ENCODE measurements at regions not wholly inside any gene's neighbourhood (a gene's known extent, or its start where the extent isn't known, plus 50 kb on each side); places are given as distances from the start of the nearest gene placed in this dataset.

DNA sequence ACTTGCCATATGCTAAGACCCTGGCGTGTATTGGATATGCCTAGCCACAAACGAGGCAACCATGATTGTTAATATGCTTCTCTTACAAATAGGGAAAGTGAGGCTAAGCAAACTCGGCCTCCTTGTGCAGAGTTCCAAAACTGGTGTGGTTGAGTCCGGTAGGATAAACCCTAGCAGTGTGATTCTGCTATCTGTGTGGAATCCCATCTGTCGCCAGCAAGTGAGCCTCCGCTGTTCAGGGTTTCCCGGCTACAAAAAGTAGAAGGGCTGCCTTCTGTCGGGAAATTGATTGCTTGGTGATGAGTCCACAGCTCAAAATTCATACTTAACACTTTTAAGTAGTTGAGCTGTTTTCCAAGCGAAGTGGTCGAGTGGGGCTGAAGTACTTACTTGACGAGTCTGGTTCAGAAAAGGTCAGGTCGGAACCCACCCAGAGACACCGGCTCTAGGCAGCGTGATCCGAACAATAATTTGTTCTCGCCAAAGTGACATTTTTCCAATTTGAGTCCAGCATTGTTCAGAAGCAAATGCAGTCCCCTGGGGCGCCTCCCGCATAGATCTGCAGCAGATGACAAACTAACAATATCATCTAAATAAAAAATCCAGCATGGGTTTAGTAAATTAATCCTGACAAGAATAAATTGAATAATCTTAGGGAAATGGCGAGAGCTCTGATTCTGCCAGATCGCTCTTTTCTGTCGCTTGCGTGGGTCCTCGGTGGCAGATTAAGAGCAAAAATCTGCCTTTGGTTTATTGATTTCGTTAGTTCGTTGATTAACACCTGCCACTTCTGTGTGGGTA lies 686.7 kb upstream of the RBFOX1 start:
- no peak for DNase-seq

DNA sequence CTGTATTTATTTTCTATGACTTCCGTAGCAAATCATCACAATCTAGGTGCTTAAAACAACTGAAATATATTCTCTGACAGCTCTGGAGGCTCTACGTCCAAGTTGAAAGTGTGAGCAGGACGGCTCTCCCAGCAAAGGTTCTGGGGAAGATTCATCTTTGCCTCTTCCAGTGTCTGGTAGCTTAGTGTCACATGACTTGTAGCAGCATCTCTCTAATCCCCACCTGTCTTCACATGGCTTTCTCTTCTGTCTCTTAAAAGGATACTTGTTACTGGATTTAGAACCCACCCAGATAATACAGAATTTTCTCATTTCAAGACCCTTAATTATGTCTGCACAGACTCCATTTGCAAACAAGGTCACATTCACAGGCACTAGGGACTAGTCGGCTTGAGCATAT lies 687.7 kb upstream of the RBFOX1 start:
- DNase-seq: no peak

DNA sequence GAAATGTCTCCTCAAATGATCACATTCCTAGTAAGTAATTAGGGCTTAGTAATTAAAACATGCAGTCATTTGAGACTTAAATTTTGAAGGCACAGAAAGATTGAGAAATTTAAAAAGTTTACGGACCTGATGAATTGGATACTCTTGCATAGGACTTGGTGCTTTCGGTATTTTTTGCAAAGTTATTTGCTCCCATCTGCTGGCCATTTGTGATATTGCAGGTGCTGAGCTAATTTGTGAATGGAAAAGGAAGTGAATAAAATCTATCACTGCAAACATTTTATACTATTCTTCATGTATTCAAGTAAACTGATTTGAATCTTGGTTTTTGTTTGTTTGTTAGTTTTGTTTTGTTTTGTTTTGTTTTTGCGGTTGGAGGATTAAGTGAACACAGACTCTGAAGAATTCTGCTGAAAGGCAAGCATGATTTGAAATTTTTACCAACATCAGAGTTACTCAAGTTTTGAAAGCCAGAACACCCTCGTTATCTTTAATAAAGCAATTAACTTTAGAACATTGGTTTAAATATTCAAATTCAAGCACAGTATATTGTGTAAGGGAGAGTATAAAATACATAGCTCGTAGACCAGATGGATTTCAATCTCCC lies 689.5 kb upstream of the RBFOX1 start:
- DNase-seq: no peak

GRCh38 chr16:6642271-6642670 lies 690.4 kb upstream of the RBFOX1 start:
- no peak for DNase-seq

- no peak for DNase-seq
These were observed 691.6 kb upstream of the RBFOX1 start for GRCh38 chr16:6641091-6641490.

GRCh38 chr16:6636457-6636856 lies 696.2 kb upstream of the RBFOX1 start:
- DNase-seq: no peak

DNA sequence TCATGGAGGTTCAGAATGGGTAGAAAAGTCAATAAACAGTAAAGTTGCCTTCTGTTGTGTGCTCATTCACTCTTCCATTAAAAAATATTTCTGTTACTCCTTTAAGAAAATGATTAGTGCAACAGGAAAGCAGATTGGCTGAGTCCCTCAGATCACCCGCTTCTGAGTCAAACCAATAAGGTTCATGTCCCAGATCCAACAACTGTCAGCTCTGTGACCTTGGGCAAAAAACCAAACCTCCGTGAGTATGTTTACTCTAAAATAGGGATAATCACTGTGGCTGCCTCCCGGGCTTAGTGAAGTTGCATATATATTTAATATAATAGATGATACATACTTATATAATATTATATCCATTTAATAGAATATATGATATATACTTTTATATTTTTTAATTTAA lies 698.5 kb upstream of the RBFOX1 start:
- no peak for DNase-seq

DNA sequence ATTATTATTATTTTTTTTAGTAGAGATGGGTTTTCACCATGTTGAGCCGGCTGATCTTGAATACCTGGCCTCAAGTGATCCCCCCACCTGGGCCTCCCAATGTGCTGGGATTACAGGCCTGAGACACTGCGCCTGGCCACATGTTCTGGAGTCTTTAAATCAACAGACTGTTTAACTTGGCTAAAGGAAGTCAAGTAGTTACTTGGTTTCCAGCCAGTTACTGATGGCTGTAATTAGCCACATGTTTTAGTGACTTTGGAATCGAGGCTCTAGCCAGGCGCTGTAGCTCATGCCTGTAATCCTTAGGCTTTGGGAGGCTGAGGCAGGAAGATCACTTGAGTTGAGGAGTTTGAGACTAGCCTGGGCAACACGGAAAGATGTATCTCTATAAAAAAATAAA lies 699.2 kb upstream of the RBFOX1 start:
- no peak for DNase-seq

DNA sequence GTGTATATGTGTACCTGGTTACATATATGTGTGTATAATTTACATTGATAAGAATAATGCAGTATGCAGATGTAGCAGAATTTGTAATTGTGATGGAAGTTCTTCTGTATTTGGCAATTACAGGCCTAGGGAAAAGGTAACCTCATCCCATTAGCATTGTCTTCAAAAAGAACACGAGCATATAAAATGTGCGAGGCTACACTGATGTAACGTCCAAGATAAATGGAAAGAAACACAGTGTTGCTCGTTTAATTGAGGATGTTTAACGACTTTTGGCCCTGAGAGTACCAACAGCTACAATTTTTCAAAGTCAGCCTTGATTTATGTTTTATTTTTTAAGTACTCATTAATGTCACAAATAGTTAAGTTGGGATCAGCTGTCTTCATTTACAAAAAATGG lies 703.5 kb upstream of the RBFOX1 start:
- DNase-seq: no peak

GRCh38 chr16:6625606-6626005 lies 707.0 kb upstream of the RBFOX1 start:
- no peak for DNase-seq

DNA sequence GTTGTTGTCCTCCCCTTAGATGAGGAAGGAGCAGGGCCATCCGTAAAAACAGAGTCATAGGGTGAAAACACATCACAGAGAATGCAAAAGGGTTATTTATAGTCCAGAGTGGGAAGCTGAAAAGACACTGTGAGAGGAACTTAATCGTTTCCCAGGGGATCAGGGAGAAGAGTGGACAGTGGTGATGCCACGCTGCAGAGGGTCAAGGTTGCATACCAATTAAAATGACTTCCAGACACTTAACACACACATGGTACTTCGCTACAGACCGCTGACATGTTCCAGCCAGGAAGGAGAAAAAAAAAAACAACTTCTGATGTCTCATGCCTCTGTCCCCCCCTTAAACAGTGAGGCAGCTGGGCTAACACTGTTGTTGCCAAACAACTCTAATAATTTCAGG lies 713.8 kb upstream of the RBFOX1 start:
- no peak for DNase-seq

DNA sequence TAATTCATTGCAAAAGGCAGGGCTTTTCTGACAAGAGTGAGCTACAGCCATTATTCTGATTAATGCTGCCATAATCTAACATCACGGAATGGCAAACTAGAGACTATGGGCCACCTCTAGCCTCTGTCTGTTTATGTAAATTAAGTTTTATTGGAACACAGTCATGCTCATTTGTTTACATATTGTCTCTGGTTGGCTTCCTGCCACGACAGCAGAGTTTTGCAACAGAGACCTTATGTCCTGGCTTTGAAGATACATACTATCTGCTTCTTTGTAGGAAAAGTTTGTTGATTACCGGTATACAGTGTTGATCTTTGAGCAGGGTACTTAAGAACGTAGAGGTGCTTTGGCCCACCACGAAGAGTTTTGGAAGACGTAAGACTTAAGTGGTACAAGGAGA lies 715.9 kb upstream of the RBFOX1 start:
- no peak for DNase-seq

GRCh38 chr16:6615636-6616035 lies 717.0 kb upstream of the RBFOX1 start:
- no peak for DNase-seq

DNA sequence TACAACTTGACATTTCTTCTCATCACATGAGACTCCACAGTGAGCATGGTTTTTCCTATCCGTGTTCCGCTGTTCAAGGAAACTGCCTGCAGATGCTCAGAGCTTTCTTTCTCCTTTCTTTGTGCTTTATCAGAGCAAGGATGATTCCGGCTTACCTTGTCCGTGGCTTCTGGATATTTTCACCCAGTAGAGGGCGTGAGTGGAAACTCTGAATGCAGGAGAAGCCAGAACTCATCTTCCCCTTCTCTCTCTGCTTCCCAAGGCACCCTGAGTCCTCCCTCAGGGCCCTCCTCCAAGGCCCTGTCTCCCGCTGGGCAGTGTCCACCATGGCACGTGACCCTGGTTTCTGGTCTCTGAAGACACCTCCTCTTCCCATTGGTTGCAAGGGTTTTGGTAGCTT lies 721.1 kb upstream of the RBFOX1 start:
- no peak for DNase-seq

DNA sequence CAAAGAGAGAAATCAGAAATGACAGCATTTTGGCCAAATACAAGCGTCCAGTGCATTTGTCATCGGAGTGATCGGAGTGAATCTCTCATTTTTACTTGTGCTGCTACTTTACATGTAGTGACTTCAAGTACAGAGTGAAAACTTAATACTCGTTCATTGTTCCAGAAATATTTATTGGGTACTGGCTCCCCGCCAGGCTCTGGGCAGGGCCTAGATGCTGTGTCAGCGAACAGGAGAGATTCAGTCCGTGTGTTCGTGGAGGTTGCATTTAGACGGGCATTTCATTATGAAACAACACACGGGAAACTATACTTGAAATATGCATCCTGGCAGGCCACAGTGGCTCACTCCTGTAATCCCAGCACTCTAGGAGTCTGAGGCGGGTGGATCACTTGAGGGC lies 727.2 kb upstream of the RBFOX1 start:
- no peak for DNase-seq

- no peak for DNase-seq
These were observed 728.8 kb upstream of the RBFOX1 start for GRCh38 chr16:6603780-6604325.

DNA sequence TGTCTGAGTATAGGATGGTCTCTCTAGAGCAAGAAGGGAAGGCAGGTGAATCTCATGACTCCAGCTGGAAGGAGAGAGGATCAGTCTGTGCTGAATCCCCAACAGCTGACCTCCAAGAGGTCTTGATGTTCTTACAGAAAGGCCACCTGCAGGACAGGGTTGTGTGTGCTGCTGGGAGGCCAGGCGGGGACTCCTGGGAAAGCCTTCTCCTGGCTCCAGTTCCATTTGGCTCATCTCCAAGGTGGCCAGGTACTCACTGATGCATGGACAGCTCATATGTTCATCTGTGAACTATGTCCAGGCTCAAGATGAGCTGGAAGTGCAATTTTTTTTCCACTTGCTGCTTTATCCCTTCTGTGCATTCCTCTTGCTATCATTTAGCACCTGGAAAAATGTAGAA lies 730.2 kb upstream of the RBFOX1 start:
- no peak for DNase-seq

- no peak for DNase-seq
These were observed 732.5 kb upstream of the RBFOX1 start for GRCh38 chr16:6600167-6600566.

GRCh38 chr16:6593799-6594198 lies 738.8 kb upstream of the RBFOX1 start:
- DNase-seq: no peak

- DNase-seq: no peak
These were observed 756.0 kb upstream of the RBFOX1 start for GRCh38 chr16:6576606-6577005.

GRCh38 chr16:6576113-6576512 lies 756.5 kb upstream of the RBFOX1 start:
- no peak for DNase-seq

DNA sequence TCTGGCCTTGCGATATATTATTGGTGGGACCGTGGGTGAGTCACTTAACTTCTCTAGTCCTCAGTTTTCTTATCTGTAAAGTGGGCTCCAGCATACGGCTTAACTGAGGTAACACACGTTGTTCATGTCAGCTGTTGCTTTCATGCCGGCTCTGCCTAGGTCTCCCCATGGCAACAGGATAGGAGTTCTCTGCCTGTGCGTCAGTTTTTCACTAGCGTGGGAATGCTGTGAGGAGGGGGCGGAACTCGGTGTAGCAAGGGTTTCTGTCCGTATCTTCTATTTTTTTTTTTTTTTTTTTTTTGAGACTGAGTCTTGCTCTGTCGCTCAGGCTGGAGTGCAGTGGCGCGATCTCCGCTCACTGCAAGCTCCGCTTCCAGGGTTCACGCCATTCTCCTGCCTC lies 758.5 kb upstream of the RBFOX1 start:
- no peak for DNase-seq

- no peak for DNase-seq
These were observed 759.1 kb upstream of the RBFOX1 start for GRCh38 chr16:6573577-6573976.

DNA sequence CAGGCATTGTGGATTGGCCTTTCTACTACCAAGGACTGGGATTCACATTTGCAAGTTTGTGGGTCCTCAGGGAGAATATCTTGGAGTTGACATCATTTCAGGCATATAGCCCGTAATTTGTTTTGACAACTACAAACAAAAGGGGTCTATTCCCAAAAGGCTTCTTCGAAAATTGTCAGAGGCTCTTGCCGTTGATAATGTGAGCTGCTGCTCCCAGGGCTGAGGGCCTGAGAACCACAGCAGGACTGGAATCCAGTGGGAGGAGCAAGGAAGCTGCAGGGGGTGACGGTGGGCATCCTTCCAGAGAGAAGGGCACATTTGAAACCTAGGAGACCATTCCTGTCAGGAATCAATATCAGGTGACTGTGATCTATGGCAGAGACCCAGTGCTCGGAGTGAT lies 761.6 kb upstream of the RBFOX1 start:
- no peak for DNase-seq

- DNase-seq: no peak
These were observed 762.1 kb upstream of the RBFOX1 start for GRCh38 chr16:6570530-6570929.

Measured in NCI-H187 treated with DMSO at 0.1 percent for 48 hours (cell line).